ENCODE measurements at regions not wholly inside any gene's neighbourhood (a gene's known extent, or its start where the extent isn't known, plus 50 kb on each side); places are given as distances from the start of the nearest gene placed in this dataset.

- DNase-seq (ENCODE audit: low spot score): no peak
- TF ChIP-seq CTCF (IDR thresholded peaks at IDR 0.05; ENCODE audit: extremely low read depth, missing control alignments): no peak
These were observed 1237.3 kb downstream of the C4orf33 start for GRCh38 chr4:130333241-130333759.

- DNase-seq (ENCODE audit: low spot score): no peak
- TF ChIP-seq CTCF (IDR thresholded peaks at IDR 0.05; ENCODE audit: extremely low read depth, missing control alignments): no peak
These were observed 1239.7 kb downstream of the C4orf33 start for GRCh38 chr4:130335417-130336194.

- DNase-seq (ENCODE audit: low spot score): peak; percentile 9
- TF ChIP-seq CTCF (IDR thresholded peaks at IDR 0.05; ENCODE audit: extremely low read depth, missing control alignments): no peak
These were observed 1240.7 kb downstream of the C4orf33 start for GRCh38 chr4:130336585-130337217.

GRCh38 chr4:130338851-130339250 is 1242.9 kb downstream of the C4orf33 start:
- no peak for DNase-seq (ENCODE audit: low spot score)
- no peak for TF ChIP-seq CTCF (IDR thresholded peaks at IDR 0.05; ENCODE audit: extremely low read depth, missing control alignments)

GRCh38 chr4:130349745-130350144 is 1253.8 kb downstream of the C4orf33 start:
- no peak for TF ChIP-seq CTCF (IDR thresholded peaks at IDR 0.05; ENCODE audit: extremely low read depth, missing control alignments)
- no peak for DNase-seq (ENCODE audit: low spot score)

GRCh38 chr4:130356873-130357272 is 1260.9 kb downstream of the C4orf33 start:
- TF ChIP-seq CTCF (IDR thresholded peaks at IDR 0.05; ENCODE audit: extremely low read depth, missing control alignments): no peak

GRCh38 chr4:130359542-130359941 is 1263.6 kb downstream of the C4orf33 start:
- no peak for DNase-seq (ENCODE audit: low spot score)
- TF ChIP-seq CTCF (IDR thresholded peaks at IDR 0.05; ENCODE audit: extremely low read depth, missing control alignments): no peak

More at GRCh38 chr4:130356873-130357272, 1260.9 kb downstream of the C4orf33 start:
- no peak for DNase-seq (ENCODE audit: low spot score)

Measured in GM20000 (cell line).